HEK293T (cell line): ENCODE measurements at regions not wholly inside any gene's neighbourhood (a gene's known extent, or its start where the extent isn't known, plus 50 kb on each side); places are given as distances from the start of the nearest gene placed in this dataset.

Source experiments
- ARNT ChIP-seq: fragments of 450-650 bp; IDR thresholded peaks from 2 replicates; pipeline ENCODE4 v1.6.1; 2017; ENCODE audit warnings: mild to moderate bottlenecking
- BHLHE40 ChIP-seq: fragments of 450-650 bp; IDR thresholded peaks from 2 replicates; pipeline ENCODE4 v1.6.1; 2016; ENCODE audit warnings: mild to moderate bottlenecking, moderate library complexity, borderline replicate concordance
- CTBP1 ChIP-seq: fragments of 450-650 bp; IDR thresholded peaks from 2 replicates; pipeline ENCODE4 v1.6.1; 2016; ENCODE audit warnings: borderline replicate concordance
- FOXA1 ChIP-seq: fragments of 450-650 bp; IDR thresholded peaks from 2 replicates; pipeline ENCODE4 v1.6.1; 2016; ENCODE audit warnings: mild to moderate bottlenecking
- FOXK2 ChIP-seq: fragments of 450-650 bp; IDR thresholded peaks from 2 replicates; pipeline ENCODE4 v1.6.1; 2016; ENCODE audit warnings: mild to moderate bottlenecking
- FOXM1 ChIP-seq: fragments of 450-650 bp; IDR thresholded peaks from 2 replicates; pipeline ENCODE4 v1.6.1; 2017; ENCODE audit warnings: mild to moderate bottlenecking, borderline replicate concordance
- HDGF ChIP-seq: fragments of 450-650 bp; IDR thresholded peaks from 2 replicates; pipeline ENCODE4 v1.6.1; 2017; ENCODE audit warnings: antibody characterized with exemption, borderline replicate concordance
- L3MBTL2 ChIP-seq: fragments of 450-650 bp; conservative IDR thresholded peaks from 2 replicates; pipeline ENCODE4 v1.6.1; 2016; ENCODE audit warnings: mild to moderate bottlenecking
- NFRKB ChIP-seq: fragments of 450-650 bp; IDR thresholded peaks from 2 replicates; pipeline ENCODE4 v1.6.1; 2016; ENCODE audit warnings: mild to moderate bottlenecking, moderate library complexity
- SP1 ChIP-seq: fragments of 450-650 bp; IDR thresholded peaks from 2 replicates; pipeline ENCODE4 v1.6.1; 2017
- SUZ12 ChIP-seq: fragments of 450-650 bp; IDR thresholded peaks from 2 replicates; pipeline ENCODE4 v1.6.1; 2016; ENCODE audit warnings: mild to moderate bottlenecking
- TARDBP ChIP-seq: fragments of 450-650 bp; IDR thresholded peaks from 2 replicates; pipeline ENCODE4 v1.6.1; 2016
- ZNF384 ChIP-seq: fragments of 450-650 bp; IDR thresholded peaks from 2 replicates; pipeline ENCODE4 v1.6.1; 2016
- TF ChIP-seq, protein P1 (sequence below): fragments of 450-650 bp; IDR thresholded peaks from 2 replicates; pipeline ENCODE4 v1.6.1; 2016

DNA sequence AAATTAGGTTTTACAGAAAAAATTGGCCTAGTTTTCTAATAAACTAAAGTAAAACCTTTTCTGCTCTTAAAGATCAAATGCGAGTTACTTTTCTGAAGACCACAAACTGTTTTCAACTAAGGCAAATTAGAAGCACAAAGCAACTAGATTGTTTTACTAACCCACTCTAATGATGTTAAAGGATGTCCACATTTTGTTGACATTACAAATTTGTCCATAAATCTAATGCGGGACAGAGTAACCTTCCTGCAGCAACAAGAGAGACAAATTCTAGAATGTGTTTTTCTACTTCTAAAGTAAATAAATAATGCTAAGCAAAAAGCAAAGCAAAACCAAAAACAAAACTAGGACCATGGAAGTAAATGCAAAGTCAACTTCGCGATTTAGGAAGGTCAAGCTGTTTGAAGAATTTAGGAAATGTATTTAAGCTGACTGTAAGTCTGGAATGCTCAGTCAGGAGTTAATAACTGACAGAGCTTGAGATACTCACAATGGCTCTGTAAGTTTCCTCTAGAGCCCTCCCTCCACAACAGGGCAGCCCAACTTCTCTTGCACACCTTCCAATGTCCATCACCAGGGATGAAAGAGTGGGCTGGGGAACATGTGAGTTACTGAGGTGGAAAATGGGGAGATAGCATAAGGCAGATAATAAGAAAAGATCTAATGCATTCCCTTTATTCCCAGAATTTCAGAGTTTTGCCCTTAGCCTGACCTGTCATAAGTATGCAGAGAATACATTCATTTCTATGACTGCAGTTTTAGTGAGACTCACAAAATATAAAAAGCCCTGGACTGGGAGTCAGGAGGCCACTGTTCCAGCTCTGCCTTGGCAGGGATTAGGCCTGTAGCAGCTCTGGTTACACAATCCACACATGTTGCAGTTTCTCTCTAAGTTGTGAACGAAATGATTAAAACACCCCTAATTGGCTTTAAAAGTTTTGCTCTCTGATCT is 158.8 kb downstream of the FOXA2 start:
- TF ChIP-seq BHLHE40: no peak
- no peak for TF ChIP-seq NFRKB
- TF ChIP-seq, protein P1, sequence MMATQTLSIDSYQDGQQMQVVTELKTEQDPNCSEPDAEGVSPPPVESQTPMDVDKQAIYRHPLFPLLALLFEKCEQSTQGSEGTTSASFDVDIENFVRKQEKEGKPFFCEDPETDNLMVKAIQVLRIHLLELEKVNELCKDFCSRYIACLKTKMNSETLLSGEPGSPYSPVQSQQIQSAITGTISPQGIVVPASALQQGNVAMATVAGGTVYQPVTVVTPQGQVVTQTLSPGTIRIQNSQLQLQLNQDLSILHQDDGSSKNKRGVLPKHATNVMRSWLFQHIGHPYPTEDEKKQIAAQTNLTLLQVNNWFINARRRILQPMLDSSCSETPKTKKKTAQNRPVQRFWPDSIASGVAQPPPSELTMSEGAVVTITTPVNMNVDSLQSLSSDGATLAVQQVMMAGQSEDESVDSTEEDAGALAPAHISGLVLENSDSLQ: no peak
- TF ChIP-seq HDGF: no peak
- TF ChIP-seq FOXA1: no peak
- no peak for TF ChIP-seq SP1
- no peak for TF ChIP-seq FOXM1
- TF ChIP-seq SUZ12: no peak
- no peak for TF ChIP-seq ZNF384
- TF ChIP-seq CTBP1: no peak
- no peak for TF ChIP-seq L3MBTL2
- TF ChIP-seq ARNT: no peak
- no peak for TF ChIP-seq FOXK2
- TF ChIP-seq TARDBP: no peak
